HG02938 (cell line): ENCODE measurements at regions not wholly inside any gene's neighbourhood (a gene's known extent, or its start where the extent isn't known, plus 50 kb on each side); places are given as distances from the start of the nearest gene placed in this dataset.

Experiments
- ATAC-seq: cut with Tn5 transposase; IDR thresholded peaks from one replicate; pipeline ENCODE4 v1.9.1; 2021; ENCODE audit warnings: mild to moderate bottlenecking, moderate library complexity; ENCODE audit not compliant: unreplicated experiment

- no peak for ATAC-seq
Measured at GRCh38 chr1:237975376-237975775, 84.7 kb upstream of the ZP4 start.

GRCh38 chr1:237972186-237972585 lies 81.5 kb upstream of the ZP4 start:
- ATAC-seq, result no peak

- no peak for ATAC-seq
Measured at GRCh38 chr1:237962985-237963384, 72.3 kb upstream of the ZP4 start.

DNA sequence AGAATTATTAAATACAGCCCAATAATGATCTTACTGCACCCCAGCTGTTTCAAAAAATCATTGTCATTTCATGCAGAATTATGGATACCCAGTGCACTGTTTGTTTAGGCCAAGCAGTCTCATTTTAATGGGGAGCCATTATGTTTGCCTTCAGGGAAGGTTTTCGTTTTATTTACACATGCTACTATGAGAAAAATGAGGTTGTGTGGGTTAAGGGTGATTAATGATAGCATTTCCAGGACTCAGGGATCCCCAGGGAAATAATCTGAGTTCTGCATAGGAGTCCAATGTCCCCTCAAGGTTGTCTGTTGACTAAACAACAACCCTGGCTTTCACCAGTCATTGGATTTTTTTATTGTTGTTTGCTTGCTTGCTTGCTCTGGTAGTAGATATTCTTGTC lies 71.0 kb upstream of the ZP4 start:
- no peak for ATAC-seq

- no peak for ATAC-seq
Measured at GRCh38 chr1:237959838-237960237, 69.1 kb upstream of the ZP4 start.

DNA sequence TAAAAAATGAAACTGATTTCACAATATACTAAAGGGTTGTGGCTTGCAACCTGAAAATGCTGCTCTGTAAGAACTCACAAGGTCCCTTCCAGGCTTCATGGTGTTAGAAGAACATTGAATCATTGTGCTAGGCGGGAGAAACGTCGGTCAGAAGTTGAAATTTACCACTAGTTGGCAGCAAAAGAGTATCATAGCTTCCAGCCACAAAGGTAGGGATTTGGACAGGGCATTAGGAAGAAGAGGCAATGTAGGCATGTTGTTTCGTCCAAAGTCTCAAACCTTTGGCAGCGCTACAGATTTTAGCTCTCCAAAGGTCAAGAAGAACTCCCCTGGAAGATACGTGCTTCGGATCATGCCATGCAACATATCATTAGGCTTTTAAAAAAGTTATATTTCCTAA lies 62.5 kb upstream of the ZP4 start:
- no peak for ATAC-seq
